ENCODE measurements at regions not wholly inside any gene's neighbourhood (a gene's known extent, or its start where the extent isn't known, plus 50 kb on each side); places are given as distances from the start of the nearest gene placed in this dataset.

- in situ Hi-C loops (cut with HindIII; ENCODE audit: low sequenced_read_pairs) = no loop called here
- no peak for DNase-seq (ENCODE audit: low read depth, low spot score)
- TF ChIP-seq, protein P1, sequence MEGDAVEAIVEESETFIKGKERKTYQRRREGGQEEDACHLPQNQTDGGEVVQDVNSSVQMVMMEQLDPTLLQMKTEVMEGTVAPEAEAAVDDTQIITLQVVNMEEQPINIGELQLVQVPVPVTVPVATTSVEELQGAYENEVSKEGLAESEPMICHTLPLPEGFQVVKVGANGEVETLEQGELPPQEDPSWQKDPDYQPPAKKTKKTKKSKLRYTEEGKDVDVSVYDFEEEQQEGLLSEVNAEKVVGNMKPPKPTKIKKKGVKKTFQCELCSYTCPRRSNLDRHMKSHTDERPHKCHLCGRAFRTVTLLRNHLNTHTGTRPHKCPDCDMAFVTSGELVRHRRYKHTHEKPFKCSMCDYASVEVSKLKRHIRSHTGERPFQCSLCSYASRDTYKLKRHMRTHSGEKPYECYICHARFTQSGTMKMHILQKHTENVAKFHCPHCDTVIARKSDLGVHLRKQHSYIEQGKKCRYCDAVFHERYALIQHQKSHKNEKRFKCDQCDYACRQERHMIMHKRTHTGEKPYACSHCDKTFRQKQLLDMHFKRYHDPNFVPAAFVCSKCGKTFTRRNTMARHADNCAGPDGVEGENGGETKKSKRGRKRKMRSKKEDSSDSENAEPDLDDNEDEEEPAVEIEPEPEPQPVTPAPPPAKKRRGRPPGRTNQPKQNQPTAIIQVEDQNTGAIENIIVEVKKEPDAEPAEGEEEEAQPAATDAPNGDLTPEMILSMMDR (IDR thresholded peaks at IDR 0.05; ENCODE audit: low read depth, low read length) = no peak
- no peak overlapping the region for H3K4me3 ChIP-seq (ENCODE audit: low read depth, low read length)
Observed at GRCh38 chr18:43870626-43871025, 593.3 kb upstream of the SYT4 start.

GRCh38 chr18:43875511-43875910 is 598.2 kb upstream of the SYT4 start:
- H3K4me3 ChIP-seq (ENCODE audit: low read depth, low read length) = no peak overlapping the region
- in situ Hi-C loops (cut with HindIII; ENCODE audit: low sequenced_read_pairs) = no loop called here
- TF ChIP-seq, protein P1 (IDR thresholded peaks at IDR 0.05; ENCODE audit: low read depth, low read length) = no peak
- DNase-seq (ENCODE audit: low read depth, low spot score) = no peak

DNA sequence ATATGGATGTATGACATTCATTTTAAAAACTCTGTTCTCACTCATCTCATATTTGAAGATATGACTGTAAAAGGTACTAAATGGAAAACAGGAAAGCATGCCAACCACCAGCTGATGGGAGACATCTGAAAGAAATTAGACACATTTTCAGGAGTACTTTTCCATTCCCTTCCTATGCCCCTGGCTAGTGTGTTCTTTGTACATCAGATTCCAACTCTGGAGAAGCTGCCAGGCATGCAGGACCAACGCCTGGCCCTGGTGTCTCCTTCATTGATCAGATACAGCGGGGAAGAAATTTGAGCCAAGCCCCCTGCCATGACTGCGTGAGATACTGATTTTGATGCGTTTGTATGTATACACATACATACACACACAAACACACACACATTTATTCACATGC is 599.0 kb upstream of the SYT4 start:
- TF ChIP-seq, protein P1 (IDR thresholded peaks at IDR 0.05; ENCODE audit: low read depth, low read length) = no peak
- no peak for DNase-seq (ENCODE audit: low read depth, low spot score)
- in situ Hi-C loops (cut with HindIII; ENCODE audit: low sequenced_read_pairs) = no loop called here
- no peak overlapping the region for H3K4me3 ChIP-seq (ENCODE audit: low read depth, low read length)

DNA sequence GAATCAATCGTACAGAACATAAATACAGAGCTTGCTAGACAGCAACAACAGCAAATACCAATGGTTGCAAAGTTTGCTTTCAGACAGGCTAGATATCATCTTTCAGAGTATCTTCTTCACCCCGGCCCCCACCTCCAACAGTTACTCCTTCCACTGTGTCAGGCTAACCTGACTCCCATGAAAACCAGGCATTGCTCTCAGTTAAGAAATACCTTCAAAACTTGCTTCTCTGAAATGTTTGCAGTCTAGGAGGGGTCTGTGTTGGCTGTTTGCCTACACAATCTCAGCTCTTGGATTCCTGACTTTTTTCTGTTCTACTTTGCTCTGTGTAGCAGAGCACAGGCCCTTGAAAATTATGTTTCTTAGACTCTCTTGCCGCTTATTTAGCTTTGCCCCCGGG is 599.5 kb upstream of the SYT4 start:
- no peak overlapping the region for H3K4me3 ChIP-seq (ENCODE audit: low read depth, low read length)
- in situ Hi-C loops (cut with HindIII; ENCODE audit: low sequenced_read_pairs) = no loop called here
- TF ChIP-seq, protein P1 (IDR thresholded peaks at IDR 0.05; ENCODE audit: low read depth, low read length) = no peak
- DNase-seq (ENCODE audit: low read depth, low spot score) = no peak

GRCh38 chr18:43877616-43878321 is 600.5 kb upstream of the SYT4 start:
- in situ Hi-C loops (cut with HindIII; ENCODE audit: low sequenced_read_pairs) = no loop called here
- TF ChIP-seq, protein P1 (IDR thresholded peaks at IDR 0.05; ENCODE audit: low read depth, low read length) = no peak
- no peak overlapping the region for H3K4me3 ChIP-seq (ENCODE audit: low read depth, low read length)
- no peak for DNase-seq (ENCODE audit: low read depth, low spot score)

DNA sequence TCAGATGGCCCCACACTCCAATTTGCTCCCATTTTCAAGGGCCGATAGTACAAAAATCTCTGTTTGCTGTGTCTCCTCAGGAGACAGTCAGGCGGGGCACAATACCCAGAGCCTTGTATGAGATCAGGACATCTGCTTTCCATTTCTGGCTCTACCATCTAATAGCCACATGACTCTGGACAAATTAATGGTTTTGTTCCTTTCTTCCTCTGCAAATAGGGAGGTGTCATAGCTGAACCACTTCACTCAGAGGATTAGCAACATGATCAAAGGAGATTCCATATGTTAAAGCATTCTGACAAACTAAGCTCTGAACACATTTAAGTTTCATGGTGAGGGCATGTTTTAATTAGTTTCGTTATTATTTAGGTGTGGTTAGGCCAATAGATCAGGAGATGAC is 602.1 kb upstream of the SYT4 start:
- DNase-seq (ENCODE audit: low read depth, low spot score) = no peak
- TF ChIP-seq, protein P1 (IDR thresholded peaks at IDR 0.05; ENCODE audit: low read depth, low read length) = no peak
- H3K4me3 ChIP-seq (ENCODE audit: low read depth, low read length) = no peak overlapping the region
- in situ Hi-C loops (cut with HindIII; ENCODE audit: low sequenced_read_pairs) = no loop called here

Measured in astrocyte of the spinal cord (primary cell).